OCI-LY3 (cell line): ENCODE measurements at regions not wholly inside any gene's neighbourhood (a gene's known extent, or its start where the extent isn't known, plus 50 kb on each side); places are given as distances from the start of the nearest gene placed in this dataset.

Source experiments
- EZH2phosphoT487 ChIP-seq: fragments of 200-600 bp; shearing (Covaris generic); IDR thresholded peaks from 2 replicates; pipeline ENCODE4 v1.6.1; 2018; ENCODE audit warnings: antibody characterized with exemption, mixed run types, low read depth
- TF ChIP-seq, protein P1 (sequence below): fragments of 200-600, 300-600 bp; sonication (generic); IDR thresholded peaks from 2 replicates; pipeline ENCODE4 v1.5.1; 2014; ENCODE audit warnings: antibody characterized with exemption, low read length, low read depth

DNA sequence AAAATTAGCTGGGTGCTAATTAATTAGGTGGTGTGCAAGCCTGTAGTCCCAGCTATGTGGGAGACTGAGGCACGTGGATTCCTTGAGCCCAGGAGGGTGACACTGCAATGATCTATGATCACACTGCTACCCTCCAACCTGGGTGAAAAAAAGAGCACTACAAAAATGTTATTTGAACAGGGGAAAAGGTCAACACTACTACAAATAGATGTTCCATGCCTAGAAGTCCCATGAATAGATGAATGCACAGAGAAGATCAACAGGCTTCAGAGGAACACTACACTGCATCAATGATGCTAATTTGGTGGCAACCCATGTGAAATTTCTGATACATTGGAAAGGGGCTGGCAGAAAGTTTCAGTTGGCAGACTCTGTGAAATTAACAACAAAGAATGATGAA is 105.4 kb upstream of the FHIT start:
- TF ChIP-seq, protein P1, sequence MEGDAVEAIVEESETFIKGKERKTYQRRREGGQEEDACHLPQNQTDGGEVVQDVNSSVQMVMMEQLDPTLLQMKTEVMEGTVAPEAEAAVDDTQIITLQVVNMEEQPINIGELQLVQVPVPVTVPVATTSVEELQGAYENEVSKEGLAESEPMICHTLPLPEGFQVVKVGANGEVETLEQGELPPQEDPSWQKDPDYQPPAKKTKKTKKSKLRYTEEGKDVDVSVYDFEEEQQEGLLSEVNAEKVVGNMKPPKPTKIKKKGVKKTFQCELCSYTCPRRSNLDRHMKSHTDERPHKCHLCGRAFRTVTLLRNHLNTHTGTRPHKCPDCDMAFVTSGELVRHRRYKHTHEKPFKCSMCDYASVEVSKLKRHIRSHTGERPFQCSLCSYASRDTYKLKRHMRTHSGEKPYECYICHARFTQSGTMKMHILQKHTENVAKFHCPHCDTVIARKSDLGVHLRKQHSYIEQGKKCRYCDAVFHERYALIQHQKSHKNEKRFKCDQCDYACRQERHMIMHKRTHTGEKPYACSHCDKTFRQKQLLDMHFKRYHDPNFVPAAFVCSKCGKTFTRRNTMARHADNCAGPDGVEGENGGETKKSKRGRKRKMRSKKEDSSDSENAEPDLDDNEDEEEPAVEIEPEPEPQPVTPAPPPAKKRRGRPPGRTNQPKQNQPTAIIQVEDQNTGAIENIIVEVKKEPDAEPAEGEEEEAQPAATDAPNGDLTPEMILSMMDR: no peak
- no peak for TF ChIP-seq EZH2phosphoT487
